B cell (primary cell): ENCODE measurements at regions not wholly inside any gene's neighbourhood (a gene's known extent, or its start where the extent isn't known, plus 50 kb on each side); places are given as distances from the start of the nearest gene placed in this dataset.

ENCODE experiments used
- EZH2 ChIP-seq: IDR thresholded peaks from 2 replicates; pipeline ENCODE4 v1.6.1; 2012; ENCODE audit warnings: borderline replicate concordance, low read depth, mild to moderate bottlenecking, moderate library complexity, low read length; ENCODE audit not compliant: insufficient read depth, poor library complexity, severe bottlenecking
- TF ChIP-seq, protein P1 (sequence below): fragments of 200-600 bp; IDR thresholded peaks from one replicate; pipeline ENCODE4 v1.8.0; 2022; ENCODE audit warnings: antibody characterized with exemption, mild to moderate bottlenecking

DNA sequence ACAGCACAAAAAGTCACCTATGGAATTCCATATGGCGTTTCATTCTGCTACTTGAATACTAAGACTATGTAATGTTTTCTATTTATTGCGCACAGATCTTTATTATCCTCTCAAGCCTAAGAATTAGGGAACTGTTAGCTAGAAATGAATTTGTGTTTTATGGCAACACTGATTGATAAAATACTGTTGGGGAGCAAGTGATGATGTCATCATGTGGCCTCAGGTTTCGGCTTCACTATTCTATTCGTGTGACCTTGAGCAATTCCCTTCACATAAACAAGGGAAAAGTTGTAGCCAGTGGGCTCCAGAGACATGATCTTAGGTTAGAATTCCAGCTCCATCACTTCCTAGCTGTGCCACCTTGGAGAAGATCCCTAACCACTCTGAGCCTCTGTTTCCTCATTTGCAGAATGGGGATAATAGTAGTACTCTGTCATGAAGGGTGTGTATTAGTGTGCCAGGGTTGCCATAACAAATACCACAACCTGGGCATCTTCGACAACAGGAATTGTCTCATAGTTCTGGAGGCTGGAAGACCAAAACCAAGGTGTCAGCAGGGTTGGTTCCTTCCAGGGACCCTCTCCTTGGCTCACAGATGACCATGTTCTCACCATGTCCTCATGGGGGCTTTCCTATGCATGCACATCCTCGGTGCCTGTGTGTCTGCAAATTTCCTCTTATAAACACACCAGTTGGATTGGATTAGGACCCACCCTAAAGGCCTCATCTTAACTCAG is 371.2 kb downstream of the RRAGC start:
- TF ChIP-seq, protein P1, sequence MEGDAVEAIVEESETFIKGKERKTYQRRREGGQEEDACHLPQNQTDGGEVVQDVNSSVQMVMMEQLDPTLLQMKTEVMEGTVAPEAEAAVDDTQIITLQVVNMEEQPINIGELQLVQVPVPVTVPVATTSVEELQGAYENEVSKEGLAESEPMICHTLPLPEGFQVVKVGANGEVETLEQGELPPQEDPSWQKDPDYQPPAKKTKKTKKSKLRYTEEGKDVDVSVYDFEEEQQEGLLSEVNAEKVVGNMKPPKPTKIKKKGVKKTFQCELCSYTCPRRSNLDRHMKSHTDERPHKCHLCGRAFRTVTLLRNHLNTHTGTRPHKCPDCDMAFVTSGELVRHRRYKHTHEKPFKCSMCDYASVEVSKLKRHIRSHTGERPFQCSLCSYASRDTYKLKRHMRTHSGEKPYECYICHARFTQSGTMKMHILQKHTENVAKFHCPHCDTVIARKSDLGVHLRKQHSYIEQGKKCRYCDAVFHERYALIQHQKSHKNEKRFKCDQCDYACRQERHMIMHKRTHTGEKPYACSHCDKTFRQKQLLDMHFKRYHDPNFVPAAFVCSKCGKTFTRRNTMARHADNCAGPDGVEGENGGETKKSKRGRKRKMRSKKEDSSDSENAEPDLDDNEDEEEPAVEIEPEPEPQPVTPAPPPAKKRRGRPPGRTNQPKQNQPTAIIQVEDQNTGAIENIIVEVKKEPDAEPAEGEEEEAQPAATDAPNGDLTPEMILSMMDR = no peak
- no peak for TF ChIP-seq EZH2
